Panc1 (cell line): ENCODE measurements at regions not wholly inside any gene's neighbourhood (a gene's known extent, or its start where the extent isn't known, plus 50 kb on each side); places are given as distances from the start of the nearest gene placed in this dataset.

Experiments used
- CTCF ChIP-seq: fragments of 450-650 bp; IDR thresholded peaks from 2 replicates; pipeline ENCODE4 v1.5.1; 2017; ENCODE audit warnings: mild to moderate bottlenecking
- POLR2AphosphoS5 ChIP-seq: IDR thresholded peaks from 2 replicates; pipeline ENCODE4 v1.6.1; 2012; ENCODE audit warnings: mild to moderate bottlenecking, low read depth, low read length, moderate library complexity

DNA sequence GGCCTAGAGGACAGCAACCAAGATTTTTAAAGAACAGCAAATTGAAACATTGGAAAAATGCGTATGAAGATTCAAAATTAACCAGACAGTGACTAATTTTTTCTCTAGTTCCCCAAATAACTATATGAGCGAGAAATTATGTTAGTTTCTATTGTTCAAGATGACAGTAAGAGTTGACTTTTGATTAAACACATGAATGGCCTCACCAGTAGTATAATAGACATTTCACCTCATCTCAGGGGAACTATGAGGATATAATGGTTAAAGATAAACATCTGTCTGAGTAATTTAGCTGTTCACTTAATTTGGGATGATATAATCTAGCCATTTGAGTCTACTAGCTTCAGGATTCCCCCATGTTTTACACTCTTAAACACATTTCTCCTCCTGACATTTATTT lies 380.9 kb upstream of the NWD2 start:
- TF ChIP-seq CTCF (no peak), POLR2AphosphoS5 (no peak)
